Endothelial cell of umbilical vein (primary cell): ENCODE measurements at regions not wholly inside any gene's neighbourhood (a gene's known extent, or its start where the extent isn't known, plus 50 kb on each side); places are given as distances from the start of the nearest gene placed in this dataset.

Experiments used
- BruUV-seq: library from RNA; stranded (reverse); fragments of 400-500 nt; replicated peaks from 2 replicates; lab custom pipeline; 2021; lab: Mats Ljungman, UMichigan
- CTCF ChIA-PET: fragments of 300-600, 350-600 bp; sonication (Branson Sonifier 250); formaldehyde crosslinking; loops from one replicate; lab custom pipeline; 2021; ENCODE audit warnings: antibody characterized with exemption, inconsistent platforms; lab: Charles Lee
- POLR2A ChIA-PET: fragments of 300-600, 350-600 bp; sonication (Branson Sonifier 250); formaldehyde crosslinking; loops from one replicate; lab custom pipeline; 2021; ENCODE audit warnings: antibody characterized with exemption, inconsistent platforms; lab: Charles Lee
- DNase-seq: peaks from one replicate; pipeline ENCODE4 v3.0.0-alpha.2; 2011; ENCODE audit warnings: low read depth, low spot score
- FAIRE-seq: peaks from 2 replicates; lab custom pipeline; 2011; peaks lifted over from hg19 to GRCh38; lab: Jason Lieb, UNC
- H2AFZ ChIP-seq: 2 replicates; pipeline ENCODE4 v1.6.0; 2012; ENCODE audit warnings: low read depth, low read length, control low read depth, inconsistent platforms
- H3K27ac ChIP-seq: 2 replicates; pipeline ENCODE4 v1.5.1; 2011; ENCODE audit warnings: low read depth, mild to moderate bottlenecking, control low read depth, low read length, moderate library complexity; ENCODE audit not compliant: insufficient read depth
- H3K27me3 ChIP-seq, 2 experiments: 2 replicates each; pipeline versions ENCODE4 v1.6.0 to v1.6.1; 2011; ENCODE audit warnings: low read length in 2 of 2, mixed read lengths in 1 of 2; ENCODE audit not compliant: control insufficient read depth in 2 of 2, insufficient read depth in 2 of 2
- H3K36me3 ChIP-seq, 2 experiments: 2 replicates in 1 of 2; 3 replicates in 1 of 2; pipeline ENCODE4 v1.5.1; 2011; ENCODE audit warnings: low read length in 2 of 2, mild to moderate bottlenecking in 1 of 2, moderate library complexity in 1 of 2; ENCODE audit not compliant: control insufficient read depth in 2 of 2, insufficient read depth in 2 of 2; ENCODE audit errors: extremely low read depth in 1 of 2
- H3K4me1 ChIP-seq: 3 replicates; pipeline ENCODE4 v1.5.1; 2011; ENCODE audit warnings: mild to moderate bottlenecking, low read length; ENCODE audit not compliant: control insufficient read depth, insufficient read depth; ENCODE audit errors: extremely low read depth
- H3K4me2 ChIP-seq: 2 replicates; pipeline ENCODE4 v1.6.1; 2011; ENCODE audit warnings: low read length, control low read depth, mixed read lengths; ENCODE audit not compliant: insufficient read depth
- H3K4me3 ChIP-seq, 3 experiments: fragments of 200-600 bp in 1 of 3; sonication (generic), shearing (Covaris generic) in 1 of 3; replicated peaks in 1 of 3; 2 replicates each; pipeline ENCODE4 v1.5.1; 2011 to 2016; ENCODE audit warnings: control low read depth in 3 of 3, low read length in 3 of 3, mild to moderate bottlenecking in 2 of 3, inconsistent platforms in 1 of 3, low read depth in 1 of 3, moderate library complexity in 1 of 3; ENCODE audit not compliant: insufficient read depth in 1 of 3
- H3K79me2 ChIP-seq: 2 replicates; pipeline ENCODE4 v1.6.0; 2012; ENCODE audit warnings: low read length, inconsistent platforms; ENCODE audit not compliant: control insufficient read depth, insufficient read depth
- H3K9ac ChIP-seq: replicated peaks from 2 replicates; pipeline ENCODE3; 2011; ENCODE audit warnings: low read length, control low read depth; ENCODE audit not compliant: insufficient read depth; ENCODE audit errors: extremely low read depth
- H3K9me1 ChIP-seq: replicated peaks from 3 replicates; pipeline ENCODE4 v1.6.0; 2011; ENCODE audit warnings: mild to moderate bottlenecking, low read length; ENCODE audit not compliant: control insufficient read depth, insufficient read depth; ENCODE audit errors: extremely low read depth
- H3K9me3 ChIP-seq: replicated peaks from 2 replicates; pipeline ENCODE4 v1.5.1; 2012; ENCODE audit warnings: low read length, inconsistent platforms; ENCODE audit not compliant: control insufficient read depth, insufficient read depth
- H4K20me1 ChIP-seq: replicated peaks from 2 replicates; pipeline ENCODE3; 2011; ENCODE audit warnings: mild to moderate bottlenecking, low read length; ENCODE audit not compliant: control insufficient read depth, insufficient read depth; ENCODE audit errors: extremely low read depth
- EZH2 ChIP-seq: IDR thresholded peaks from 2 replicates; pipeline ENCODE4 v1.6.1; 2012; ENCODE audit warnings: borderline replicate concordance, low read depth, mild to moderate bottlenecking, moderate library complexity, low read length, inconsistent platforms; ENCODE audit not compliant: severe bottlenecking
- FOS ChIP-seq: IDR thresholded peaks from 2 replicates; pipeline ENCODE4 v1.6.1; 2011; ENCODE audit warnings: mild to moderate bottlenecking, low read length, moderate library complexity, borderline replicate concordance; ENCODE audit not compliant: insufficient read depth
- GATA2 ChIP-seq: IDR thresholded peaks from 2 replicates; pipeline ENCODE4 v1.7.0; 2011; ENCODE audit warnings: low read depth, mild to moderate bottlenecking, moderate library complexity, mixed read lengths, low read length; ENCODE audit not compliant: insufficient read length, insufficient read depth
- JUN ChIP-seq: IDR thresholded peaks from 2 replicates; pipeline ENCODE4 v1.6.1; 2011; ENCODE audit warnings: borderline replicate concordance, low read depth; ENCODE audit not compliant: insufficient read length, insufficient read depth
- MYC ChIP-seq: IDR thresholded peaks from one replicate; pipeline ENCODE4 v1.6.1; 2011; ENCODE audit warnings: mild to moderate bottlenecking, low read depth, low read length
- POLR2A ChIP-seq: IDR thresholded peaks from 2 replicates; pipeline ENCODE4 v1.6.1; 2012; ENCODE audit warnings: low read depth, mild to moderate bottlenecking, control low read depth, low read length
- POLR2AphosphoS5 ChIP-seq: IDR thresholded peaks from 2 replicates; pipeline ENCODE4 v1.6.1; 2012; ENCODE audit warnings: low read depth, mild to moderate bottlenecking, control low read depth, low read length, moderate library complexity; ENCODE audit not compliant: insufficient read depth
- dilution Hi-C: fragments of 300-500 bp; cut with MboI; formaldehyde crosslinking; loops from one replicate; pipeline ENCODE4 v1.15.0; 2019; ENCODE audit warnings: low sequenced_read_pairs; ENCODE audit not compliant: extremely low pct_ligation_motif_present
- intact Hi-C: fragments of 100-400 bp; cut with micrococcal nuclease; formaldehyde crosslinking; loops from one replicate; pipeline ENCODE4 v1.10.0; 2022
- TF ChIP-seq, protein P1 (sequence below), 2 donors: IDR thresholded peaks; 1 replicate in 1 of 2; 2 replicates in 1 of 2; pipeline ENCODE4 v1.5.1; 2011; ENCODE audit warnings: low read length in 2 of 2, mild to moderate bottlenecking in 2 of 2, moderate library complexity in 2 of 2, control low read depth in 1 of 2, inconsistent platforms in 1 of 2, low read depth in 1 of 2; ENCODE audit not compliant: insufficient read depth in 1 of 2; ENCODE audit errors: extremely low read depth in 1 of 2
- TF ChIP-seq, protein P2 (sequence below): IDR thresholded peaks from 2 replicates; pipeline ENCODE4 v1.6.1; 2011; ENCODE audit not compliant: insufficient read depth, insufficient read length

DNA sequence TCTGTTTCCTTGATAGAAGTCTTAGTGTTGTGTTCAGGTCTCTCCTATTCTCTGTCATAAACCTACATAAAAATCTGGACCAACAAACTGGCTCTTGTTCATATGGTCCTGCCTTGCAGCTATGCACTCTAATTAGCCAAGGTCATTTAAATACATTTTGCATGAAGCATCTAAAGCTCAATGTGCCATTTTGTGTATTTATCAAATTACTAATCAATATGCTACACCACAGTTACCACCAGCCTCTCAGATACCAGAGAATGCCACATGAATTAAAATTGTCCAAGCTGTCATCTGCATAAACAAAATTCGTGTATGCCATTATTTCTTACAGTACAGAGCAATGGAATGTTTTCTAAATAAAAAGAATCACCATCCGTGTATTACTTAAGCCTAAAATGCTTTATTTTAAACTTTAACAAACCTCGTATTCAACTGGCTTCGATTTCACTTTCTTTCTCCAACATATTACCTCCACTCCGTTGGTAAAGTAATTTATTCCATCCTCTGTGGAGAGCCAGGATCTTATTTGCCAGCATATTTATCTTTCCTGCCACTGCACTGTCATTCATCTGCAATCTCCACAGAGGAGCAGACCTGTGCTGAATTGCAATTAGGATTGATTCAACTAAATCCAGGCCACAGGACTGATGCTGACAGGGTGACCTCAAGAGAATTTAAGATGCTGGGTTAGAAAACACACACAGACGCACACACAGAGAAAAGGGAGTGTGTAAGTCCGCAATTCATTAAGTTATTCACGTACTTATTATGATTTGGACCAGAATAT lies 284.1 kb upstream of the FOXG1 start:
- POLR2A ChIA-PET, result no interaction called here
- TF ChIP-seq MYC (no peak), JUN (no peak)
- no peaks in the 10 kb centered on the region for H3K4me1 ChIP-seq

DNA sequence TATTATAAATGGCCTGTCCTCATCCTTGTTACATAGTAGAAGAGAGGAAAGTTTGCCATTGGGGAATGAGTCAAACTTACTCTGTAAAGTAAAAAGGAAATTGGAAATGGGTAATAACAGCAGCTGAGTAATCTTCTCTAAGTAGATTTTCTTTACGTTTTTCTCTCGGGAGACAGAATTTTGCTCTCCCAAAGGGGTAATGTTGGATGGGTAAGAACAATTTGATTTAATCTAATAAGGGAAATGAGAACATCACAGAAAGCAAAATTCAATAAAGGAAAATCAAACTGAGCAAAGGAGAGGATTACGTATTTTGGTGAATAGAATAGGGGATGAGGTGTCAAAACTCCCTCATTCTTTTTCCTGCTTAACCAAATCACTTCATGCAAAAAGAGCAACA lies 283.1 kb upstream of the FOXG1 start:
- no peak for DNase-seq
- Histone ChIP-seq H3K79me2 (no peaks in the 10 kb centered on the region), H3K9me3 (no peaks in the 10 kb centered on the region), H3K36me3 (no peaks in the 10 kb centered on the region), H3K4me1 (no peaks in the 10 kb centered on the region), H3K9ac (no peak overlapping the region), H3K9me1 (no peaks in the 10 kb centered on the region), H3K4me3 (no peak overlapping the region), H3K4me2 (no peak overlapping the region), H3K27me3 (no peaks in the 10 kb centered on the region), H3K27ac (no peak overlapping the region), H4K20me1 (no peaks in the 10 kb centered on the region), H2AFZ (no peak overlapping the region)
- no peak for TF ChIP-seq JUN
- no peak for TF ChIP-seq GATA2
- no peak for TF ChIP-seq EZH2
- TF ChIP-seq, protein P1, sequence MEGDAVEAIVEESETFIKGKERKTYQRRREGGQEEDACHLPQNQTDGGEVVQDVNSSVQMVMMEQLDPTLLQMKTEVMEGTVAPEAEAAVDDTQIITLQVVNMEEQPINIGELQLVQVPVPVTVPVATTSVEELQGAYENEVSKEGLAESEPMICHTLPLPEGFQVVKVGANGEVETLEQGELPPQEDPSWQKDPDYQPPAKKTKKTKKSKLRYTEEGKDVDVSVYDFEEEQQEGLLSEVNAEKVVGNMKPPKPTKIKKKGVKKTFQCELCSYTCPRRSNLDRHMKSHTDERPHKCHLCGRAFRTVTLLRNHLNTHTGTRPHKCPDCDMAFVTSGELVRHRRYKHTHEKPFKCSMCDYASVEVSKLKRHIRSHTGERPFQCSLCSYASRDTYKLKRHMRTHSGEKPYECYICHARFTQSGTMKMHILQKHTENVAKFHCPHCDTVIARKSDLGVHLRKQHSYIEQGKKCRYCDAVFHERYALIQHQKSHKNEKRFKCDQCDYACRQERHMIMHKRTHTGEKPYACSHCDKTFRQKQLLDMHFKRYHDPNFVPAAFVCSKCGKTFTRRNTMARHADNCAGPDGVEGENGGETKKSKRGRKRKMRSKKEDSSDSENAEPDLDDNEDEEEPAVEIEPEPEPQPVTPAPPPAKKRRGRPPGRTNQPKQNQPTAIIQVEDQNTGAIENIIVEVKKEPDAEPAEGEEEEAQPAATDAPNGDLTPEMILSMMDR (IDR thresholded peaks at IDR 0.05; ENCODE audit: extremely low read depth in 1 of 2, insufficient read depth in 1 of 2, low read depth in 1 of 2, low read length in 2 of 2), result no peak
- no peak for TF ChIP-seq FOS
- no peak for TF ChIP-seq POLR2A
- no peak for TF ChIP-seq MYC
- TF ChIP-seq, protein P2, sequence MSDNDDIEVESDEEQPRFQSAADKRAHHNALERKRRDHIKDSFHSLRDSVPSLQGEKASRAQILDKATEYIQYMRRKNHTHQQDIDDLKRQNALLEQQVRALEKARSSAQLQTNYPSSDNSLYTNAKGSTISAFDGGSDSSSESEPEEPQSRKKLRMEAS, result no peak
- no peak for TF ChIP-seq POLR2AphosphoS5
- FAIRE-seq, result no peak
- CTCF ChIA-PET, result no interaction called here
- intact Hi-C loops (no loop called here), dilution Hi-C loops (no loop called here)
- BruUV-seq, result no TSS peak
- POLR2A ChIA-PET, result no interaction called here

More for the DNA sequence above, 284.1 kb upstream of the FOXG1 start:
- H3K9me1 ChIP-seq, result no peaks in the 10 kb centered on the region
- no TSS peak for BruUV-seq
- no peak for FAIRE-seq
- no peak for DNase-seq
- no peaks in the 10 kb centered on the region for H4K20me1 ChIP-seq
- H3K9ac ChIP-seq, result no peak overlapping the region
- H3K79me2 ChIP-seq, result no peaks in the 10 kb centered on the region
- dilution Hi-C loops (no loop called here), intact Hi-C loops (no loop called here)
- H3K36me3 ChIP-seq, result no peaks in the 10 kb centered on the region
- no peak overlapping the region for H3K4me3 ChIP-seq
- CTCF ChIA-PET, result no interaction called here
- H2AFZ ChIP-seq, result no peak overlapping the region
- no peak overlapping the region for H3K4me2 ChIP-seq
- no peaks in the 10 kb centered on the region for H3K27me3 ChIP-seq
- H3K9me3 ChIP-seq, result no peaks in the 10 kb centered on the region
- H3K27ac ChIP-seq, result no peak overlapping the region
